HepG2 (cell line): ENCODE measurements at regions not wholly inside any gene's neighbourhood (a gene's known extent, or its start where the extent isn't known, plus 50 kb on each side); places are given as distances from the start of the nearest gene placed in this dataset.

Experiments used
- ATAC-seq: fragments of 200-7000 bp; cut with Tn5 transposase; 3 replicates; pipeline ENCODE4 v1.9.1; 2020; ENCODE audit warnings: mild to moderate bottlenecking, moderate library complexity
- BruUV-seq: library from RNA; stranded (reverse); fragments of 400-500 nt; replicated peaks from 2 replicates; lab custom pipeline; 2021; lab: Mats Ljungman, UMichigan
- CTCF ChIA-PET: fragments of 300-600 bp; formaldehyde crosslinking; extraction: SDS; loops from one replicate; lab custom pipeline; 2021; ENCODE audit warnings: low total read pairs, inconsistent platforms, low intra/inter-chr PET ratio; lab: Yijun Ruan, JAX
- POLR2A ChIA-PET: fragments of 350-600 bp; sonication (Branson Sonifier 250); formaldehyde crosslinking; loops from one replicate; lab custom pipeline; 2020; ENCODE audit warnings: antibody characterized with exemption, inconsistent platforms; lab: Yijun Ruan, JAX
- DNase-seq: peaks from one replicate; pipeline ENCODE4 v3.0.0-alpha.2; 2015; ENCODE audit warnings: low spot score
- FAIRE-seq: peaks from 3 replicates; lab custom pipeline; 2011; peaks lifted over from hg19 to GRCh38; lab: Jason Lieb, UNC
- H2AFZ ChIP-seq: one replicate; pipeline ENCODE4 v1.6.1; 2011; ENCODE audit warnings: low read length, inconsistent platforms
- H3K27ac ChIP-seq: fragments of 300-600 bp; 3 replicates; pipeline ENCODE4 v1.8.0; 2011; ENCODE audit warnings: mixed run types, mild to moderate bottlenecking, mixed read lengths, low read length, inconsistent platforms; ENCODE audit not compliant: insufficient read depth; ENCODE audit errors: extremely low read length
- H3K27me3 ChIP-seq, 2 experiments: fragments of 200-600 bp in 1 of 2; 2 replicates in 1 of 2; 3 replicates in 1 of 2; pipeline versions ENCODE4 v1.6.0 to v1.8.0; 2011; ENCODE audit warnings: low read length in 2 of 2, mild to moderate bottlenecking in 2 of 2, moderate library complexity in 2 of 2, inconsistent platforms in 1 of 2; ENCODE audit not compliant: insufficient read depth in 2 of 2, control insufficient read depth in 1 of 2
- H3K36me3 ChIP-seq, 2 experiments: fragments of 200-600 bp in 1 of 2; replicated peaks in 1 of 2; 2 replicates in 1 of 2; 3 replicates in 1 of 2; pipeline versions ENCODE4 v1.5.1 to v1.8.0; 2011; ENCODE audit warnings: low read length in 2 of 2, inconsistent platforms in 1 of 2; ENCODE audit not compliant: insufficient read depth in 2 of 2, control insufficient read depth in 1 of 2
- H3K4me1 ChIP-seq: 2 replicates; pipeline ENCODE4 v1.5.1; 2012; ENCODE audit warnings: low read length, inconsistent platforms; ENCODE audit not compliant: insufficient read depth
- H3K4me2 ChIP-seq: 2 replicates; pipeline ENCODE4 v1.6.0; 2011; ENCODE audit warnings: low read depth, low read length, inconsistent platforms
- H3K4me3 ChIP-seq, 3 experiments: fragments of 200-600 bp in 1 of 3; sonication (generic), shearing (Covaris generic) in 1 of 3; replicated peaks in 1 of 3; 2 replicates each; pipeline ENCODE4 v1.5.1; 2011 to 2016; ENCODE audit warnings: low read length in 3 of 3, inconsistent platforms in 2 of 3, low read depth in 2 of 3, mild to moderate bottlenecking in 2 of 3, control low read depth in 1 of 3, mixed read lengths in 1 of 3; ENCODE audit not compliant: insufficient read depth in 1 of 3
- H3K79me2 ChIP-seq: one replicate; pipeline ENCODE4 v1.6.1; 2011; ENCODE audit warnings: low read length, inconsistent platforms; ENCODE audit not compliant: insufficient read depth
- H3K9ac ChIP-seq: 2 replicates; pipeline ENCODE4 v1.6.0; 2011; ENCODE audit warnings: mild to moderate bottlenecking, low read depth, low read length, inconsistent platforms; ENCODE audit not compliant: insufficient read depth
- H3K9me3 ChIP-seq: 2 replicates; pipeline ENCODE4 v1.5.1; 2012; ENCODE audit warnings: mild to moderate bottlenecking, low read length
- H4K20me1 ChIP-seq: 2 replicates; pipeline ENCODE4 v1.6.0; 2011; ENCODE audit warnings: inconsistent platforms, mild to moderate bottlenecking, low read length, moderate library complexity; ENCODE audit not compliant: insufficient read depth
- DMAP1 ChIP-seq: IDR thresholded peaks from 2 replicates; pipeline ENCODE4 v1.6.1; 2016
- MATR3 ChIP-seq: sonication (generic); formaldehyde crosslinking; IDR thresholded peaks from 2 replicates; pipeline ENCODE4 v1.4.0; 2020; ENCODE audit warnings: missing genetic modification reagents
- MXD3 ChIP-seq: IDR thresholded peaks from 2 replicates; pipeline ENCODE4 v1.6.1; 2016; ENCODE audit warnings: mild to moderate bottlenecking, missing biosample characterization, missing genetic modification reagents
- PHF21A ChIP-seq: sonication (generic); formaldehyde crosslinking; IDR thresholded peaks from 2 replicates; pipeline ENCODE4 v1.5.0; 2020; ENCODE audit warnings: mild to moderate bottlenecking, missing genetic modification reagents
- RAD21 ChIP-seq: fragments of 450-650 bp; formaldehyde crosslinking; IDR thresholded peaks from 2 replicates; pipeline ENCODE4 v1.5.0; 2020; ENCODE audit warnings: mild to moderate bottlenecking
- SMC3 ChIP-seq: IDR thresholded peaks from 2 replicates; pipeline ENCODE4 v1.6.1; 2011; ENCODE audit warnings: low read length, improper control_type of control experiment
- SP4 ChIP-seq: sonication (generic); formaldehyde crosslinking; IDR thresholded peaks from 2 replicates; pipeline ENCODE4 v1.8.1; 2023; ENCODE audit warnings: mild to moderate bottlenecking, missing genetic modification reagents
- TGIF2 ChIP-seq: IDR thresholded peaks from 2 replicates; pipeline ENCODE4 v1.6.1; 2016; ENCODE audit warnings: control low read depth, missing compliant biosample characterization
- XRCC5 ChIP-seq: fragments of 200-400 bp; formaldehyde crosslinking; optimal IDR thresholded peaks from 2 replicates; pipeline ENCODE3; 2017; ENCODE audit warnings: mild to moderate bottlenecking, low read length
- ZBTB33 ChIP-seq: sonication (generic); formaldehyde crosslinking; IDR thresholded peaks from 2 replicates; pipeline ENCODE4 v1.4.0; 2020; ENCODE audit warnings: missing genetic modification reagents
- ZBTB37 ChIP-seq: sonication (generic); formaldehyde crosslinking; IDR thresholded peaks from 2 replicates; pipeline ENCODE4 v1.4.0; 2020; ENCODE audit warnings: mild to moderate bottlenecking, missing genetic modification reagents
- ZNF687 ChIP-seq: sonication (generic); formaldehyde crosslinking; IDR thresholded peaks from 2 replicates; pipeline ENCODE4 v1.5.1; 2020; ENCODE audit warnings: mild to moderate bottlenecking, missing genetic modification reagents, moderate library complexity
- ZNF740 ChIP-seq: sonication (generic); formaldehyde crosslinking; IDR thresholded peaks from 2 replicates; pipeline ENCODE4 v1.4.0; 2020; ENCODE audit warnings: missing genetic modification reagents
- ZNF768 ChIP-seq: sonication (generic); formaldehyde crosslinking; IDR thresholded peaks from 2 replicates; pipeline ENCODE4 v1.4.0; 2020; ENCODE audit warnings: missing genetic modification reagents
- ZSCAN21 ChIP-seq: sonication (generic); formaldehyde crosslinking; IDR thresholded peaks from 2 replicates; pipeline ENCODE4 v1.8.0; 2022; ENCODE audit warnings: mild to moderate bottlenecking, missing genetic modification reagents, moderate library complexity, borderline replicate concordance
- WGBS: methylation state at CpG from one replicate; pipeline ENCODE4 v1.1.6; 2017; ENCODE audit warnings: low lambda C conversion rate; 5-methylcytosine and 5-hydroxymethylcytosine counted together
- in situ Hi-C: cut with HindIII; loops from 2 replicates; pipeline ENCODE4 v1.10.0; 2017; ENCODE audit warnings: low pct_unique_long_range_greater_than_20kb; ENCODE audit not compliant: extremely low pct_ligation_motif_present
- intact Hi-C: fragments of 100-400 bp; cut with micrococcal nuclease; formaldehyde crosslinking; loops from one replicate; pipeline ENCODE4 v1.10.0; 2022; ENCODE audit not compliant: unreplicated experiment

GRCh38 chr16:50464325-50465290, 83.6 kb upstream of the NKD1 start:
- ChIA-PET POLR2A (interaction anchor here (0.9 to 9.6 kb wide), 8 partner anchors 54 to 98 kb away, joined by 3 to 66 read pairs (median 3); partner anchors contain the start of gene NKD1), CTCF (no interaction called here)
- intact Hi-C loops, result loop anchor here (5.0 kb wide), 3 partner anchors 43 to 92 kb away; no protein-coding TSS in a partner anchor
- Histone ChIP-seq H3K79me2 (no peaks in the 10 kb centered on the region), H3K27ac (peak overlapping the region; percentile 41), H3K4me3 (no peak overlapping the region), H2AFZ (no peak overlapping the region), H3K27me3 (no peaks in the 10 kb centered on the region), H4K20me1 (no peaks in the 10 kb centered on the region), H3K4me2 (no peak overlapping the region), H3K4me1 (peaks cover 92% of the 10 kb centered on the region), H3K36me3 (no peaks in the 10 kb centered on the region), H3K9ac (no peak overlapping the region), H3K9me3 (no peaks in the 10 kb centered on the region)
- 96% methylated on average over 15 of the region's 16 CpGs for WGBS
- ATAC-seq (no peak), FAIRE-seq (no peak), DNase-seq (no peak)
- no TSS peak for BruUV-seq
- in situ Hi-C loops, result loop anchor here (5.0 kb wide), 2 partner anchors 43 to 83 kb away; partner anchors contain the start of gene NKD1
- peak; percentile 22 for TF ChIP-seq XRCC5
- no peak for TF ChIP-seq ZSCAN21 (CRISPR knock-in tag)
- no peak for TF ChIP-seq ZBTB37
- peak; percentile 63 for TF ChIP-seq RAD21 (CRISPR knock-in tag)
- TF ChIP-seq ZNF768 (CRISPR knock-in tag), result peak; percentile 54
- TF ChIP-seq PHF21A, result 0 out of 2 replicates have a peak, but pooled peaks have one; percentile 1
- TF ChIP-seq MXD3, result 0 out of 2 replicates have a peak, but pooled peaks have one; percentile 11
- TF ChIP-seq MATR3 (CRISPR knock-in tag), result 0 out of 2 replicates have a peak, but pooled peaks have one; percentile 17
- 0 out of 2 replicates have a peak, but pooled peaks have one; percentile 43 for TF ChIP-seq SP4 (CRISPR knock-in tag)
- no peak for TF ChIP-seq DMAP1 (CRISPR knock-in tag)
- peak; percentile 21; the same call in 1 of the 2 replicates for TF ChIP-seq ZBTB33
- TF ChIP-seq ZNF740 (CRISPR knock-in tag), result no peak
- TF ChIP-seq TGIF2 (CRISPR knock-in tag), result 0 out of 2 replicates have a peak, but pooled peaks have one; percentile 27
- peak; percentile 39; the same call in 1 of the 2 replicates for TF ChIP-seq SMC3
- TF ChIP-seq ZNF687 (CRISPR knock-in tag), result 0 out of 2 replicates have a peak, but pooled peaks have one; percentile 44
